ENCODE measurements at regions not wholly inside any gene's neighbourhood (a gene's known extent, or its start where the extent isn't known, plus 50 kb on each side); places are given as distances from the start of the nearest gene placed in this dataset.

GRCh38 chr1:115139381-115139780, 50.1 kb upstream of the TSPAN2 start:
- no peak for DNase-seq

Measured in NCI-H1417 (cell line).